Upper lobe of right lung (tissue), 1 donor: ENCODE measurements at regions not wholly inside any gene's neighbourhood (a gene's known extent, or its start where the extent isn't known, plus 50 kb on each side); places are given as distances from the start of the nearest gene placed in this dataset.

Experiments used
- ATAC-seq: fragments of 200-7000 bp; cut with Tn5 transposase; one replicate; pipeline ENCODE4 v1.9.1; 2020; ENCODE audit warnings: mild to moderate bottlenecking, moderate library complexity
- DNase-seq: peaks from one replicate; pipeline ENCODE4 v3.0.0-alpha.2; 2020
- H3K27ac ChIP-seq: fragments of 200-600 bp; one replicate; pipeline ENCODE4 v1.8.0; 2022
- H3K27me3 ChIP-seq: fragments of 200-600 bp; one replicate; pipeline ENCODE4 v1.8.0; 2022; ENCODE audit warnings: mild to moderate bottlenecking
- H3K36me3 ChIP-seq: fragments of 200-600 bp; one replicate; pipeline ENCODE4 v1.8.0; 2022
- H3K4me1 ChIP-seq: fragments of 200-600 bp; one replicate; pipeline ENCODE4 v1.8.0; 2022
- H3K4me3 ChIP-seq: fragments of 200-600 bp; one replicate; pipeline ENCODE4 v1.8.0; 2022; ENCODE audit warnings: mild to moderate bottlenecking
- H3K9me3 ChIP-seq: fragments of 200-600 bp; one replicate; pipeline ENCODE4 v1.8.0; 2022
- intact Hi-C: fragments of 100-400 bp; cut with DNase I; formaldehyde crosslinking; loops from one replicate; pipeline ENCODE4 v1.11.0; 2022
- TF ChIP-seq, protein P1 (sequence below): fragments of 200-600 bp; IDR thresholded peaks from one replicate; pipeline ENCODE4 v1.8.0; 2022; ENCODE audit warnings: antibody characterized with exemption
- donor health status: DM: no; HTN: yes; CAD: no; lungs with severe emphysema.

DNA sequence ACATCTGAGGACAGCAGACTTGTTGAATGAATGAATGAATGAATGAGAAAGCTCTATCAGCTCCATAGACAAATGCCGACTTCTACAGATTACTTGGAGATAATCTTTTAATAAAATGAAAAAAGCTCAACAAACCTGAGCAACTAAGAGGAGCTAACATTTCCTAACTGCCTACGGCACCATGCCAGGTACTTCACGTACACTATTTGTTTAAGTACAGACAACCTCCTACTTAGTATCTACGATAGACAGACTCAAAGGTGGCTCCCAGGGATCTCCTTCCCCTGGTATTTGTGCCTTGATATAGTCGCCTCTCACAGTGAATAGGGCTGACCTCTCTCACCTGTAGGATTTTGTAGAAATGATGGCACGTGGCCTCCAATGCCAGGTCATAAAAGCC, 412.2 kb upstream of the FAT1 start:
- H3K27me3 ChIP-seq, result no peaks in the 10 kb centered on the region
- TF ChIP-seq, protein P1, sequence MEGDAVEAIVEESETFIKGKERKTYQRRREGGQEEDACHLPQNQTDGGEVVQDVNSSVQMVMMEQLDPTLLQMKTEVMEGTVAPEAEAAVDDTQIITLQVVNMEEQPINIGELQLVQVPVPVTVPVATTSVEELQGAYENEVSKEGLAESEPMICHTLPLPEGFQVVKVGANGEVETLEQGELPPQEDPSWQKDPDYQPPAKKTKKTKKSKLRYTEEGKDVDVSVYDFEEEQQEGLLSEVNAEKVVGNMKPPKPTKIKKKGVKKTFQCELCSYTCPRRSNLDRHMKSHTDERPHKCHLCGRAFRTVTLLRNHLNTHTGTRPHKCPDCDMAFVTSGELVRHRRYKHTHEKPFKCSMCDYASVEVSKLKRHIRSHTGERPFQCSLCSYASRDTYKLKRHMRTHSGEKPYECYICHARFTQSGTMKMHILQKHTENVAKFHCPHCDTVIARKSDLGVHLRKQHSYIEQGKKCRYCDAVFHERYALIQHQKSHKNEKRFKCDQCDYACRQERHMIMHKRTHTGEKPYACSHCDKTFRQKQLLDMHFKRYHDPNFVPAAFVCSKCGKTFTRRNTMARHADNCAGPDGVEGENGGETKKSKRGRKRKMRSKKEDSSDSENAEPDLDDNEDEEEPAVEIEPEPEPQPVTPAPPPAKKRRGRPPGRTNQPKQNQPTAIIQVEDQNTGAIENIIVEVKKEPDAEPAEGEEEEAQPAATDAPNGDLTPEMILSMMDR, result no peak
- no peaks in the 10 kb centered on the region for H3K36me3 ChIP-seq
- H3K9me3 ChIP-seq, result no peaks in the 10 kb centered on the region
- no peaks in the 10 kb centered on the region for H3K4me1 ChIP-seq
- H3K27ac ChIP-seq, result no peak overlapping the region
- ATAC-seq (peak; percentile 42), DNase-seq (no peak)
- intact Hi-C loops, result no loop called here
- H3K4me3 ChIP-seq, result no peak overlapping the region

DNA sequence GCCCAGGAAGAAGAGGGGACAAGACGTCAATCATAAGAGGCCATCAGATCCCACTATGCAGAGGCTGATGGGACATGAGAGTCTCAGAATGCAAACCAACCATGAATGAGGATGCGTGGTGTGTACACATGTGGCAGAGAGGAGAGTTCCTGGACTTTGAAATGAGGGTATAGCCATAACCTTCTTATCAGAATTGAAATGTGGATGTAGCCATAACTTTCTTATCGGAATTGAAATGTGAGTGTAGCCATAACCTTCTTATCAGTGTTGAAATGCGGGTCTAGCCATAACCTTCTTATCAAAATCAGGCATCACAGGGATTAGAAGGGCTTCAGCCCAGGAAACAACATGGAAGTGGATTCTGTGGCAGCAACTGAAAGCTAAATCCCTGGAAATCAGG, 415.5 kb upstream of the FAT1 start:
- intact Hi-C loops, result no loop called here
- H3K27ac ChIP-seq, result no peak overlapping the region
- TF ChIP-seq, protein P1, result no peak
- H3K27me3 ChIP-seq, result no peaks in the 10 kb centered on the region
- ATAC-seq (no peak), DNase-seq (no peak)
- H3K36me3 ChIP-seq, result no peaks in the 10 kb centered on the region
- no peaks in the 10 kb centered on the region for H3K4me1 ChIP-seq
- no peak overlapping the region for H3K4me3 ChIP-seq
- H3K9me3 ChIP-seq, result no peaks in the 10 kb centered on the region

DNA sequence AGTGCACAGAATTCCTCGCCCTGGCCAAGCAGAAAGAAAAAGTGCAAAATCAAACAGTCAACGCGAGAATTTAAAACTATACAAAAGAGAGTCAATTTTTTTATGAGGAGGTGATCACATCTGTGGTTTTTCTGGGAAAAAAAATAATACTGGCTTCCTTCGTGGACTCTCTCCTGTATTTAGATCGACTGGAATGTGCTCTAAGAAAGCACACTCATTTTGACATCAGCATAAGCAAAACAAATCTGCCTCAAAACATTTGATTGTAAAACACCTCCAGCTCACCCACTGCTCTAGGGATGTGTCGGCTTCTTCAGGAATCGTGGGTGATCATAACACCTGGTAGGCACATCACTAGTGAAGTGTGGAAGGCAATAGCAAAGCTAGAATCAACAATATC, 417.4 kb upstream of the FAT1 start:
- TF ChIP-seq, protein P1, result no peak
- no peak for ATAC-seq
- Histone ChIP-seq H3K9me3 (no peaks in the 10 kb centered on the region), H3K27ac (no peak overlapping the region), H3K36me3 (no peaks in the 10 kb centered on the region), H3K4me1 (no peaks in the 10 kb centered on the region), H3K27me3 (no peaks in the 10 kb centered on the region), H3K4me3 (no peak overlapping the region)
- intact Hi-C loops, result no loop called here
- DNase-seq, result no peak

DNA sequence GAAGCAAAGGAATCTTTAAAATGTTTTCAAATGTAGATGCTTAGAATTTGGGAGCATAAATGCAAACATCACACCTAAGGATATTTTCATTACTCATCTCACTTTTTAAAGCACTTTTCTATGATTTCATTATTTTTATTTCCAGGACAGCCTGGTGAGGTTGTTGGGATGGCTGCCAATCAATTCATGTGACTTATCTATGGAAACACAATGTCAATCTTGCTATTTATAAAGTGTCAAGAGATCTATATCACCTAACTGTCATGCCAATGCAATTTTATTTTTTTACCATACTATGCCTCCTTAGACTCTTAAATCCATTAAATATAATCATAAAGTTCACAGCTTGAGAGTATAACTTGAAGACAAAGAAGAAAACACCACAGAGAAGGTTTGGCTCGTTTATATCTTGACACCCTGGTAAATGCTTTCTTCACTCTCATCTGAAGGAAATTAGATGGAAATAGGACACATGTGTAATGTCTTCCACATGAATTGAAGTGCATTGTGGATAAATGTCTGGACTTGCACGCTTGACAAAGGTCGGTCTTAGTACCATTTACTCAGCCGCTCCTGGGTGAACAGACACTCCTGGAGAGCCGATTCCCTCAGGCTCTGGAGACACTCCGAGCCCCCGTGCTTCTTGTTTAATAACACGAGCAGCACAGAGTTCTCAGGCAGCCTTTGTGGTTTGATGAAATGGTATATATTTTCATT, 425.7 kb upstream of the FAT1 start:
- Histone ChIP-seq H3K27ac (no peak overlapping the region), H3K27me3 (no peaks in the 10 kb centered on the region), H3K4me3 (no peak overlapping the region), H3K9me3 (no peaks in the 10 kb centered on the region), H3K4me1 (no peaks in the 10 kb centered on the region), H3K36me3 (no peaks in the 10 kb centered on the region)
- intact Hi-C loops, result no loop called here
- TF ChIP-seq, protein P1, result no peak
- DNase-seq (no peak), ATAC-seq (no peak)

DNA sequence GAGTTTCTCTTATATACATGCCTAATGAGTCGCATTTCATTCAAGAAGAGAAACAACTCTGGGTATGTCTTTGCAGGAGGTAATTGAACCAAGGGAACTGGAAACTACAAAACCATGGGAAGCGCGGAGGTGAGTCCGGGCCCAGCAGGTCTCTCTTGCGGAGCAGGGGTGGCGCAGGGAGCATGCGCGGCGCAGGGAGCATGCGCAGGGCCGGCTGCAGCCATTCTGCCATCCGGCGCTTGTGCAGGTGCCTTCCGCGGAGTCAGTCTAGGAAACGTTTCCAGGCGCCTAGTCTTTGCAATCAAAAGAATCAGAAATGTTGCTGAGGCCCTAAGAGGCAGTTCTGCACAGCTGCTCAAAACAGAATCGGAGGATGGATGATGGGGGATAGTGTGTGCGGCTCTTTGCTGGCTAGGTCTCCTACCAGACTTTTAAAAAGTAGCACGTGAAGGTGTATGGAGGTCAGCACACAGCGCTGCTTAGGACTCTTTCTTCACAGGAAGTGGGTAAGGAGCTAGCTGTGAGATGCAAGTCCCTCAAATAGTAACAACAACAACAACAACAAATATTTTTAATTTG, 433.8 kb upstream of the FAT1 start:
- no peak overlapping the region for H3K4me3 ChIP-seq
- no peaks in the 10 kb centered on the region for H3K36me3 ChIP-seq
- TF ChIP-seq, protein P1, result no peak
- no peaks in the 10 kb centered on the region for H3K27me3 ChIP-seq
- DNase-seq (no peak), ATAC-seq (no peak)
- intact Hi-C loops, result no loop called here
- no peak overlapping the region for H3K27ac ChIP-seq
- no peaks in the 10 kb centered on the region for H3K4me1 ChIP-seq
- no peaks in the 10 kb centered on the region for H3K9me3 ChIP-seq
